COLO668 (cell line): ENCODE measurements at regions not wholly inside any gene's neighbourhood (a gene's known extent, or its start where the extent isn't known, plus 50 kb on each side); places are given as distances from the start of the nearest gene placed in this dataset.
"Not testable (repeated sequence)": the region's sequence is repeated elsewhere in the genome, so short reads cannot be mapped to it uniquely, and the experiment has no call there.

Experiments
- DNase-seq: peaks from one replicate; lab custom pipeline; 2025; ENCODE audit not compliant: unreplicated experiment; lab: John Stamatoyannopoulos, UW

DNA sequence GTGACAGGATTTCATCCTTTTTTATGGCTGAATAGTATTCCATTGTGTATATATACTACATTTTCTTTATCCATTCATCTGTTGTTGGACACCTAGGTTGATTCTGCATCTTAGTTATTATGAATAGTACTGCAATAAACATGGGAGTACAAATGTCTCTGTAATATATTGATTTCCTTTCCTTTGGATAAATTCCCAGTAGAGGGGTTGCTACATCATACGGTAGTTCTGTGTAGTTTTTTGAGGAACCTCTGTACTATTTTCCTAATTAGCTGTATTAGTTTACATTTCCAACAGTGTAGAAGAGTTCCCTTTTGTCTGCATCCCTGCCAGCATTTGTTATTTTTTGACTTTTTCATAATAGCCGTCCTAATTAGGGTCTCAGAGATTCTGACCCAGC, 201.3 kb downstream of the GIPC2 start:
- DNase-seq, result no peak

DNA sequence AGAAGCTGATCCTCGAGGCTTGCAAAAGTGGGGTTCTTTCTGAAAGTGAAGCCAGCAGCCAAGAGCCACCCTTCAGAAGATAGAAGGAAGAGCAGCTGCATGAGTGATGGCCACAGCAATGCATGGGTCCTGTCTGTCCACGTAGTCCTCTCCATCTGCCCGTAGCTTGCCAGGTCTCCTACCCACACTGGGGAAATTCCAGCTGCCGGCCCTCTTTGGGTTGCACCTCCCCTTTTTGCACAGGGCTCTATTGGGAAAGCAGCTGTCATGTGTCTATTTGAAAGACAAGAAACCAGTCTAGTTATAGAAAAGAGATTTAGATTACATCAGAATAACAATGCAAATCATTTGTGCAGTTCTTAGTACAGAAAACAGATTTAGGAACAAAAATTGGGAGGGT, 204.4 kb downstream of the GIPC2 start:
- DNase-seq, result no peak

DNA sequence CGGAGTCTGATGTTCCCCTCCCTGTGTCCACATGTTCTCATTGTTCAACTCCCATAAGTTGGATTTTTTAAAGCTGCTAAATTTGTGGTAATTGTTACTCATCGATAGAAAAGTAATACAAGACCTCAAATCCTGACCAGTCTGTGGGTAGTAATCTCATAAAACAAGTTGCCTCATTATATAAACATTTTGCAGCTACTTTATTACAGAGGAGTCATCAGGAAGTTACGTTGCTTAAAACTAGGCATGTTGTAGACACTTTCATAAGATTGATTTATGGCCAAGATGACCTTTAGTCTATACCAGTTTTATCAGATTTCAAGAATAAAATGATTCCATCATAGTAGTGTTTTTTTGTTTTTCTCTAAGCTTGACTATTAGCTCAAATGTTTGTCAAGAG, 208.8 kb downstream of the GIPC2 start:
- no peak for DNase-seq

DNA sequence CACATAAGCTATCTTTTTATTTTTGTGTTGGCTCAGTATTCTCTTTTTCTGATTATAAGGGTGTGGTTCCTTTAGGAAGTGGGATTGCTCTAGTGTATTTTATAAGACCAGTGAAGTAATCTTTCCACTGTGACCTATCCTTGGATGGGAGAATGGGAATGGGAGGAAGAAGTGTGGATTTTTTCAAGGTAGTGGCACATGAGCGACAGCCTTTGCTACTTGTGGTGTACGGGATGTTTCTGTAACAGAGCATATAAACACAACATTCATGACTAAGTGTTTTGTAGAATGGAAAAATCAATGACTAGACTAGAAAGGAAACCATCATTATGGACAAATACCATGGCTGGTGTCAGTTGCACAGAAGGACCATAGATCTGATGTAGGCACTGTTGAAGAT, 209.6 kb downstream of the GIPC2 start:
- no peak for DNase-seq

DNA sequence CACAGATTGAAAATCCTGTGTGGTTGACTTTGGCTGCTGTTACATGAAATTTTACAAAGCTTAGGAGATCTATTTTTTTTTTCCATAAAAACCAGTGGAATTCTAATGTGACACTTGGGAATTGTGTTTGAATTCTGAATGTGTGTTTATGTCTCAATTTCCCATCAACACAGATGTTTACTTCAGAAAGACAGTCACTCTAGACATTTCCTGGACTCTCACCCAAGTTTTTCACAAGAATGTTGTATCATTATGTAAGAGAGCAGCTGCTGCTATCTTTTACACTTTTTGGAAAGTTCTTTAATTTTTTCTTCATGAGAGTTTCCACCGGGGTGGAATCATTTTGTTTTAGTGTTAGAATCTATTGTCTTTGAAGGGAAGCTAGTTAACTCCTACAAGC, 210.1 kb downstream of the GIPC2 start:
- no peak for DNase-seq

DNA sequence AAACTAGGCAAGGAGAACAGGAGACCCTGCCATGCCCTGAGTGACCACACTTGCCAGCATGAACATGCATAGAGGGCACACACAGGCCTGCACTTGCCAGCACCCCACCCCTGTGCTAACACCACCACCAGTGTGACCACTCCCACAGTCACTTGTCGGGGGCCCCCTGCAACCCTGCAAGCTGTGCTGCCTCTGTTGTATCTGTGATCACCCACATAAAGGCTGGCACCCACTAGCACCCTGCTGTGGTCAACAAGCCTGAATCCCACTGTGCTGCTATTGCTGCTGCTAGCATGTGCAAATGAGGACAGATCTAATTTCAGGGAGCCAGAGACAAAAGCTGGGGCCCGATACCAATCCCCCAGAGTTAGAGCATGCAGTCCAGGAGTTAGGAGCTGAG, 217.7 kb downstream of the GIPC2 start:
- no peak for DNase-seq

DNA sequence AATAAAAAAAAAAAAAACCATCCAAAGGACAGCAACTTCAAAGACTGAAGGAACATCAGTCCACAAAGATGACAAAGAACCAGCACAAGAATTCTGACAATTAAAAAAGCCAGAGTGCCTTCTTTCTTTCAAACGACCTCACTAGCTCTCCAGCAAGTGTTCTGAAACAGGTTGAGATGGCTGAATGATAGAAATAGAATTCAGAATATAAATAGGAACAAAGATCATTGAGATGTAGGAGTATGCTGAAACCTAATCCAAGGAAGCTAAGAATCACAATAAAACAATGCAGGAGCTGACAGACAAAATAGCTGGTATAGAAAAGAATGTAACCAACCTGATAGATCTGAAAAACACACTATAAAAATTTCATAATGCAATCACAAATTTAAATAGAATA, 218.2 kb downstream of the GIPC2 start:
- no peak for DNase-seq

DNA sequence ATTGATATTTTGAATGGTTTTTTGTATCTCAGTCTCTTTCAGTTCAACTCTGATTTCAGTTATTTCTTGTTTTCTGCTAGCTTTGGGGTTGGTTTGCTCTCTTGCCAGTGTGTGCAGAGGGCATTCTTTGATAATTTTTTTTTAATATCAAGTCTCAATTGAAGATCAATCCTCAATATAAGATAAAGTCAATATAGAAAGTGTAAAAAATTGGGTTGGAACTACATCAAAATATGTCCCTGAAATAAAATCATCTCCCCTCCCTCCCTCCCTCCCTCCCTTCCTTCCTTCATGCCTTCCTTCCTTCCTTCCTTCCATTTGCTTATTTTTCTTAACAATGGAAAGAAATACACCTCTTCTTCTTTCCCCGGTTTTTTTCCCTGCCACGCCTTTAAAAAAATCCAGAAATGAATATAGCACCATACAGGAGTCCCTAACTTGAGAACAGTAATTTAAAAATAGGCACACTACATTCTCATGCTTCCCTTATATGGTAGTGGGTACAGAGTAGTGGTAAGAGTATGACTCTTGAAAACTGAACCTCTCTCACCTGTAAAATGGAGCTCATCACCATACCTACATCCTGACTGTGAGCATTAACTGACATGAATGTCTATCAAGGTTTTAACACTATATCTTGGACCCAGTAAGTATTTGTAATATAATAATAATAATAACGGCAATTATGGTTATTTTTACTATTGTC, 221.9 kb downstream of the GIPC2 start:
- DNase-seq, result no peak

DNA sequence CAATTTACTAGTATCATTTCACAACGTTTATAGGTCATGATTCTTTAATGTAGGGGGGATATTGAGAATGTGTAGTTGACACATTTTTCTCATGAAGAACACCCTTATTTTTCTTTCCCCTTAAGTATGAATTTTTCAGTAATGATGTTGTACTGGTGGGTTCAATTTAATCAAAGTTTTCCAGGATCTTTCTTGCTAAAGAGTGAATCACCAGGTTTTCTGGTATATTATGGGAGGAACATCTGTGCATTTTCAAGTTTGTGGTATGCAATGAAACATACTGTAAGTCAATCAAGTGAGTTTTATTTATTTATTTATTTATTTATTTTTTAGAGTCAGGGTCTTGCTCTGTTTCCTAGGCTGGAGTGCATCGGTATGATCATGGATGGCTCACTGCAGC, 221.2 kb upstream of the PTGFR start:
- no peak for DNase-seq

DNA sequence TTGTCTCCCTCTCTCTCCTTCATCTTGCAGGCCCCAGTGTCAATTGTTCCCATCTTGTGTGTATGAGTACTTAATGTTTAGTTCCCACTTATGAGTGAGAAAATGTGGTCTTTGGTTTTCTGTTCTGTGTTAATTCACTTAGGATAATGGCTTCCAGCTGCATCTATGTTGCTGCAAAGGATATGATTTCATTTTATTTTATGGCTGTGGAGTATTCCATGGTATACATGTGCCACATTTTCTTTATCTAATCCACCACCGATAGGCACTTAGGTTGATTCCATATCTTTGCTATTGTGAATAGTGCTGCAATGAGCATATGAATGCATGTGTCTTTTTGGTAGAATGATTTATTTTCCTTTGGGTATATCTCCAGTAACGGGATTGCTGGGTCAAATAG, 219.4 kb upstream of the PTGFR start:
- not testable (repeated sequence) for DNase-seq

DNA sequence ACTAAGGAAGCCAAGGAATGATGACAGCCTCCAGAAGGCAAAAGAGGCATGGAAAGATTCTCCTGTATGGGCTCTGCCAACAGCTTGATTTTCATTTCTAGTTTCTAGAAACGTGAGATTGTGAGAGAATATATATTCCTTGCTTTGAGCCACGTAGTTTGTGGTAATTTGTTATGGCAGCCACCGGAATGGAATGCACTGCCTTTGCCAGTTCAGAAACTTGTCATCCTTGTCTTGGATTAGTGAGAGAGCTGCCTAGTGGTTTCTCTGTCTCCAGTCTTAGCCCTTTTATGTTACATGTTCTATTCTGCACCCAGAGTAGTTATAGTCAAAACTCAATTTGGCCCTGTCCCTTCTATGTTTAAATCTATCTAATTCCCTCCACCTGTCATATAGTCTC, 216.0 kb upstream of the PTGFR start:
- no peak for DNase-seq

DNA sequence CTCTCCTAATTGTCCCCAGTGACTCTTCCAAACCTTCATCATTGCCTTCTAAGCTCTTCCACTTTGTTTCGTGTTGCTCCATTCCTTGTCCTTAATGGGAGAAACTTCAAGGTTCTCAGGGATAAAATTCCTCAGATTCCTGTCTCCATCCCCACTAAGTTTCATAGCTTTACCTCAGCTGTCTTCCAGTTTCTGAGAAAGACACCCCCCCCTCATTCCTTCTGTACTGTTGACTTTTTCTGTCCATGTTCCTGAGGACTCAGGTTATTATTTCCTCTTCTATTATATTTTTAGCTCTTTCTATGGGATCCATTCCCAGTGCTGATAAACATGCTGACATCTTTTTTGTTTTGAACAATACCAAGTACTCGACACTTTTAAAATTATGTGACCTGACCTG, 215.3 kb upstream of the PTGFR start:
- DNase-seq, result no peak

DNA sequence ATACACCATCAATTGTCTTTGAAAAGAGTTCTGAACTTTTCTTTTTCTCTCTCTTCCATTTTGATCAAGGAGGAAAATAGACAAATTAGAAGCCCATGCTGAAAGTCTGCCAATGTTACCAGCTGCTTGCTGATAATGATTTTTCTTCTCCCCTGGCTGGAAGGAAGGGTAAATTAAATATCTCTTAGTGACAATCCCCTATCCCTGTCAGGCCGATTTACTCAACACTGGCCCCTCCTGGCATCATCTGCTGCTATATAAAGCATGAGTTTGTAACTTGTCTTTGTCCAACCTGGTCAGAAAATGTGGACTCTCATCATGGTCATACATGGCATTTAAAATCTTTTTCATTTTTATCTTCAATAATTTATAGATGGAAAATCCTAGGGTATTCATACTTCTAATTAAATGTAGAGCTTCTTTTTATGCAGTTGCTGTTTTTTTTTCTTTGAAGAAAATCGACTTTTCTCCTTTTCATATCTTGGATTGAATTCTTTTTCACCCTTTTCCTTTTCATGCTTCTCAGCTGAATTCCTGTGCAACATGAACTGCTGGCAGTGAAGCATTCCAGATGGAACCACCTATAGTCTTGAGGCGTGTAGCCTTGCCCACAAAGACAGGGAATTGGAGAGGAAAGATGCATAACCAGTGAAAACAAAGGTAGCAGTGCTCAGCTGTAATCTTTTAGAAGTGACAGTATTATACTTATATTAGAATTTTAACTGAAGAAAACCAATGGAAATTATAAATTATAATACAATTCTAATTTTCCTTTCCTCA, 214.7 kb upstream of the PTGFR start:
- DNase-seq, result no peak

DNA sequence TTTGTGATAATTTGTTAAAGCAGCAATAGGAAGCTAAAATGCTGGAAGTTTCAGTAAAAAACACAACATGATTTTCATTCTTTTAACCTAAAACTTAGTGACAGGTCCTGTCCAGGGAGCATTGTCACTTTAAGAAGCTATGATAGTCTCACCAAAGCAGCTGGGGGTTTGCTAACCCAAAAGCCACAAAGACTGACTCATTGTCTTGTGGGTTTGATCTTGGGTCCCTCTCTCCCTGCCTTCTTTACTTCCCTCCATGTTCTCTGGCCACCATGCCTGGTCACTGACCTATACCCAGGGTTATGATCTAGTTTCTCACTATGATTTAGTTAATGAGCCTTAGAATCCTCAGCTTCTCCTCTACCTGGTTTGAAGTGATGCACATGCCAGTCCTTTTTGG, 213.5 kb upstream of the PTGFR start:
- no peak for DNase-seq

DNA sequence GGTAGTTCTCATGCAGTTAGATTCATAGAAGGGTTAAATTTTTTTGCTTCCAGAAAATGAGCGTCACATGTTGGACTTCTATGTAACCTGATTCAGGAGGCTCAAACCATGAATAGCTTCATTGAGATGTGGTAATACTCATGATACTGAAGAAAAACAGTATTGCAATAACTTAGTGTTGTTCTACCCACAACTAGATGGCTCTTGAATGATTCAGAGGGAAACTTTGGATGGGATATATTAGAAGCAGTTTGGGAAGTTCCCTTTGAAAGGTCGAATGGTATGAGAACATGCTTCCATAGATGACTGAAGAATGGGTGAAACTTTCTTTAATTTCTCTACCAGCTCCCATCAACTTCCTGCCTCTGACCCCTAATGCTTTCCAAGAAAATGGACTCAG, 211.7 kb upstream of the PTGFR start:
- no peak for DNase-seq

DNA sequence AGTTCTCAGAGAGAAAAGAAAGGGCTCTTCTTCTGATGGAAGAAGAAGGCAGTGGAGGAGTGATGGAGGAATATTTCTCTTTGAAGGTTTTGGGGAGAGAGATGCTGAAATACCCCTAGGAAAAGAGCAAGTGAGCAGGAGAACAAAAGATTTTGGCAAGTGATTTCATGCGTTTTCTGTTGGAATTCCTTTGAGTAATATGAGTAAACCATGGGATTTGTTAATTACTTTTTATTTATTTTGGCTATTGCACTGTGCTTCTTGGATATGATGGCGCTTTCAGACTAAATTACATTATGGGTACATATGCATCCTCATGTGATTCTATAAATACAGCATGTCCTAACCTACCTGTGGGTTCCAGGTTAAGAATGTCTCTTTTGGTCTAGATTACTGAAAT, 210.1 kb upstream of the PTGFR start:
- DNase-seq, result no peak

DNA sequence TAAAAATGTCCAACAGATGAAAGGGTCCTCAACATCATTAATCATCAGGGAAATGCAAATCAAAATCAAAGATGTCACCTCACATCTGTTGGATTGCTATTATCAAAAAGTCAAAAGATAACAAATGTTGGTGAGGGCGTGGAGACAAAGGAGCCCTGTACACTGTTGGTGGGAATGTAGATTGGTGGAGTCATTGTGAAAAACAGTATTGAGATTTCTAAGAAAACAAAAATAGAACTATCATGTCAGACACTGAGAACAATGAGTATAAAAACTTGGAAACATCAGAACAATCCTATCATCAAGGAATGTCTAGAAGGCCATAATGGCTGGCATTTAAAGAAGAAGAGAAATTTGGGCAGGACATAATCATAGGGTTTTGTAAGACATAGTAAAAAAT, 209.2 kb upstream of the PTGFR start:
- DNase-seq, result no peak

DNA sequence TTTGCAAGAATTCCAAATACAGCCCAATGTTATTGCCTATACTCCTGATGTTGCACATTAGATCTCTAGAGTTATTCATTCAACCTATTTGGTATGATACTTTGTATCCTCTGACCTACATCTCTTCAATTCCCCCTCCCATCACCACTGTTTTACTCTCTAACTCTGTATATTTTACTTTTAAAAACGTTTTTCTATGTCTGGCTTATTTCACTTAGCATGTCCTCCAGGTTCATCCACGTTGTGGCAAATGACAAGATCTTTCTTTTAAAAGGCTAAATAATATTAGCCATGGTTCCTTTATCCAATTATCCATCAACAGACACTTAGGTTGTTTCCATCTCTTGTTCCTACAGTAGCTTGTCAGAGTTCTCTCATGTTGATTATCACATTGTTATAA, 207.1 kb upstream of the PTGFR start:
- no peak for DNase-seq

DNA sequence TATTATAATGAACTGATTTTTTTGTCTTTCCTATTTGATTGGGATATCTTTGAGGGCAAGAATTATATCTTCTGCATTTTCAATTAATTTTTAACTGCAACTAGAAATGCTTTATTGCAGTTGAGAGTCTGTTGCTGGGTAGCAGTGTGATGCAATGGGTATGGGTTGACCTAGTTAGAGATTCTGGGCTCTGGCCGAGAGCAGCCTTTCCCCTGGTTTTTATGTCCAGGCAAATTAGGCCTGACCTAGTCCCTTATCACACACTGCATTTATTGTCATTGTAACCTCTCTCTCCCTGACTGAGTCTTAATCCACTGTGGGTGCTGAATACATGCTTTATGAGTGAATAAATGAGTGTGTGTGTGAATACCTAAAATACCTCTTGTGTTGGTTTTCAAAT, 206.4 kb upstream of the PTGFR start:
- no peak for DNase-seq

DNA sequence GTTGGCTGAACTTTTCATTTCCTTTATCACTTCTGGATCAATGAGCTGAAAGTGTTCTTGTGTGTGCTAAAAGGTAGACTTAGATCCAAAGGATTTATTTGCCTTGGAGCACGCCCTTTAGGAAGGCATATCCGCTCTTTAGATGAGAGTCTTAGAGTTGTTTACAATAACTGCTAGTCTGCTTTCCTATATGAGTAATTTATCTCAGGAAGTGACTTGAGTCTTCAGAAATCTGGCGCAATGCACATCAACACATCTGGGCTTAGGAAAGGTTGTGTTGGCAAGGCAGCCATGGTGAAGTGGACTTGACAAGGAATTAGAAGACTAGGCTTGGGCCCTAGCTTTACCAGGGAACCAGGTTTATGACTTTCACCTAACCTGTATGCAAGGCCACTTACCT, 204.1 kb upstream of the PTGFR start:
- DNase-seq, result no peak

DNA sequence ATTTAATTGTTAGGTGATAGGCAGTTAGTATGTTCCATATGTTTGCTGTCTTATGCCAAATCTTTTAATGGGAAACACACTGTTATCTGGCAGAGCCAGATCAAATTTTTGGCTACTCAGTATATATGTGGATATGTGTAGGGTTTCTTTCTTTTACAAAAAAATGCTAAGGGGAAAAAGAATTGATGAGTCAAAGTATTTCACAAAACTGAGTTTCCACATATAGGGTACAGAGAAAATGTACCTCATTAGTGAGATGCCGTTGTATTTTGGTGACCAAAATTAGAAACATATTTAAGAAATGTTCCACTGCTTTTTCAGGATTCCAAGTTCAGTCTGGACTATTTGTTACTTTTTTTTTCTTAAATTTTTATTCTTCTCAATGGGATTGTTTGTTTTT, 201.2 kb upstream of the PTGFR start:
- DNase-seq, result no peak

DNA sequence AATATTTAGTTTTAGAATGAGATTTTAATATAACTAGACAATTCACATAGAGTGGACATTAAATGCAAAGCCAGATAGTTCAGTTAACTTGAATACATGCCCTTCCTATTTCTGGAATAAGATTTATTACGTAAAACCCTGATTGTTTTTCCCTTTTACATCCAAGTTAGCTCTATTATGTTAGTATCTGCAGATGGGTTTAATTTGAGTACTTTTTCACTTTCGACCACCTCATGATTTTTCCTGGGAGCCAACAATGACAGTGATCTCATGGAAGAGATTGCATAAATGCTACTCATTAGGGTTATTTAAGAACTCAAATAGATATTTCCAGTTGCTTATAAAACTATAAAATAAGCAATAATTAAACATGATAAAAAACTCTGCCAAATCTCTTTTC, 199.4 kb upstream of the PTGFR start:
- DNase-seq, result no peak

DNA sequence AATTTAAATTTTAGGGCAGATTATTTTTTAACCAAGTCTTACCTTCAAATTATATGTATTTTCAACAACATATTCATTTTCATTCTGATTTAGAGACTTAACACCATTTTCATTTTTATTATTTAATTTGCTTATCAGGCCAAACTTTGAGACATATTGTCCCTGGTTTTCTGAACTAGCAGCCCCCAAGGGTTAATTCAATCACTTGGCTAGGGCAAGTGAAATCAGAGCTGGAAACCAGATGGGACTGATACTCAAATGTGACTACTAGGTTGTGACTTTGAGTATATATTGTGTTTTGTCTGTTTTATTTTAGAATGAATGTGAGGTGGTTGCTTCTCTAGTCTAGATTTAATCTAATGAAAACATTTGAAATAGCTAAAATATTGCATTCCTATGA, 198.9 kb upstream of the PTGFR start:
- DNase-seq, result no peak
